KMS-11 (cell line): ENCODE measurements at regions not wholly inside any gene's neighbourhood (a gene's known extent, or its start where the extent isn't known, plus 50 kb on each side); places are given as distances from the start of the nearest gene placed in this dataset.

Experiments used
- H2AFZ ChIP-seq: fragments of 200-600 bp; sonication (generic); 2 replicates; pipeline ENCODE4 v1.6.1; 2016; ENCODE audit warnings: antibody characterized with exemption, mixed run types, low read depth
- H3K27ac ChIP-seq: fragments of 200-600 bp; sonication (generic); 2 replicates; pipeline ENCODE4 v1.6.1; 2016; ENCODE audit warnings: mild to moderate bottlenecking, mixed run types
- H3K27me3 ChIP-seq: fragments of 200-600 bp; sonication (generic); 2 replicates; pipeline ENCODE4 v1.6.1; 2017; ENCODE audit warnings: mild to moderate bottlenecking, low read depth, mixed run types, moderate library complexity; ENCODE audit not compliant: insufficient read depth
- H3K36me3 ChIP-seq: fragments of 200-600 bp; sonication (generic); 2 replicates; pipeline ENCODE4 v1.6.1; 2017; ENCODE audit warnings: mild to moderate bottlenecking, mixed run types; ENCODE audit not compliant: insufficient read depth
- H3K4me1 ChIP-seq: fragments of 200-600 bp; sonication (generic); 2 replicates; pipeline ENCODE4 v1.6.1; 2016; ENCODE audit warnings: mild to moderate bottlenecking, low read depth, mixed run types; ENCODE audit not compliant: poor library complexity, severe bottlenecking
- H3K4me2 ChIP-seq: fragments of 200-600 bp; sonication (generic); 2 replicates; pipeline ENCODE4 v1.7.0; 2016; ENCODE audit warnings: mild to moderate bottlenecking, mixed run types
- H3K4me3 ChIP-seq: fragments of 200-600 bp; sonication (generic); IDR thresholded peaks from 2 replicates; pipeline ENCODE4 v1.6.1; 2017; ENCODE audit warnings: low read depth, low read length, mixed read lengths; ENCODE audit not compliant: insufficient read depth
- H3K79me2 ChIP-seq: fragments of 200-600 bp; sonication (generic); 2 replicates; pipeline ENCODE4 v1.6.1; 2016; ENCODE audit warnings: low read depth, mixed run types; ENCODE audit not compliant: insufficient read depth
- H3K9ac ChIP-seq: fragments of 200-600 bp; sonication (generic); 2 replicates; pipeline ENCODE4 v1.6.1; 2016; ENCODE audit warnings: mild to moderate bottlenecking, mixed run types
- H4K20me1 ChIP-seq: fragments of 200-600 bp; sonication (generic); 2 replicates; pipeline ENCODE4 v1.6.1; 2016; ENCODE audit warnings: mild to moderate bottlenecking, mixed run types; ENCODE audit not compliant: insufficient read depth
- TF ChIP-seq, protein P1 (sequence below): fragments of 200-600 bp; sonication (generic); conservative IDR thresholded peaks from 2 replicates; pipeline ENCODE4 v1.6.1; 2017; ENCODE audit warnings: low read depth, mild to moderate bottlenecking, antibody characterized with exemption, low read length, moderate library complexity, mixed read lengths

DNA sequence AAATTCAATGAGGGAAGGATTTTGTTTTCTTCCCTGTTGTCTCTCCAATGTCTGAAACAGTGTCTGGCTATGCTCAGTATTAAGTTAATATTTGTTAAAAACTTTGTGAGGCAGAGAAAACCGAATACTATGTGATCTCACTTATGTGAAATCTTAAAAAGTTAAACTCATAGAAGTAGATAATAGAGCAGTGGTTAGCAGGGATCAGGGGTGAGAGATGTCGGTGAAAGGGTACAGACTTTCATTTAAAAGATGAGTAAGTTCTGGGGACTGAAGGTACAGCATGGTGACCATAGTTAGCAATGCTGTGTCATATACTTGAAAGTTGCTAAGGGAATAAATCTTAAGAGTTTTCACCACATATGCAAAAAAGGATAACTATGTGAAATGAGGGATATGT, 244.6 kb downstream of the AASDHPPT start:
- TF ChIP-seq, protein P1, sequence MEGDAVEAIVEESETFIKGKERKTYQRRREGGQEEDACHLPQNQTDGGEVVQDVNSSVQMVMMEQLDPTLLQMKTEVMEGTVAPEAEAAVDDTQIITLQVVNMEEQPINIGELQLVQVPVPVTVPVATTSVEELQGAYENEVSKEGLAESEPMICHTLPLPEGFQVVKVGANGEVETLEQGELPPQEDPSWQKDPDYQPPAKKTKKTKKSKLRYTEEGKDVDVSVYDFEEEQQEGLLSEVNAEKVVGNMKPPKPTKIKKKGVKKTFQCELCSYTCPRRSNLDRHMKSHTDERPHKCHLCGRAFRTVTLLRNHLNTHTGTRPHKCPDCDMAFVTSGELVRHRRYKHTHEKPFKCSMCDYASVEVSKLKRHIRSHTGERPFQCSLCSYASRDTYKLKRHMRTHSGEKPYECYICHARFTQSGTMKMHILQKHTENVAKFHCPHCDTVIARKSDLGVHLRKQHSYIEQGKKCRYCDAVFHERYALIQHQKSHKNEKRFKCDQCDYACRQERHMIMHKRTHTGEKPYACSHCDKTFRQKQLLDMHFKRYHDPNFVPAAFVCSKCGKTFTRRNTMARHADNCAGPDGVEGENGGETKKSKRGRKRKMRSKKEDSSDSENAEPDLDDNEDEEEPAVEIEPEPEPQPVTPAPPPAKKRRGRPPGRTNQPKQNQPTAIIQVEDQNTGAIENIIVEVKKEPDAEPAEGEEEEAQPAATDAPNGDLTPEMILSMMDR: no peak
- H3K36me3 ChIP-seq: no peaks in the 10 kb centered on the region
- no peak overlapping the region for H3K4me2 ChIP-seq
- no peak overlapping the region for H2AFZ ChIP-seq
- no peak overlapping the region for H3K4me3 ChIP-seq
- no peaks in the 10 kb centered on the region for H3K4me1 ChIP-seq
- H4K20me1 ChIP-seq: no peaks in the 10 kb centered on the region
- no peak overlapping the region for H3K27ac ChIP-seq
- H3K27me3 ChIP-seq: no peaks in the 10 kb centered on the region
- H3K9ac ChIP-seq: no peak overlapping the region
- H3K79me2 ChIP-seq: no peaks in the 10 kb centered on the region

DNA sequence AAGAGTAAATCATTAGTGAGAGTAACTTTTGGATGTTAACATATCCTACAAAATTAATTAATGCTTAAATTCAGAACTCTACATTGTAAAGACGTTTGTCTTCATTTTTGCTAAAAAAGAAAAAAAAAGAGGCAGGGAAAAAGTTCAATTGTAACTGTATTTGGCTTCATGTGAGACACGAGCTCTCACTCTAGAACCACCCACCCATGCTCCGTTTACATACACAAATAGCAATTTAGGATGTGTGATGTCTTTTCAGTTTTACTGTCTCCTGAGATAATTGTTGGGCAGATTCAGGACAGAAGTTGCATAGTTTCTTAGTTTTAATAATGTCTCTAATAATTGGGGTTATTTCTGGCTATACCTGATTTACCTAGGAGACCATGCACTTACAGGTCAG, 248.6 kb downstream of the AASDHPPT start:
- Histone ChIP-seq H3K4me2 (no peak overlapping the region), H3K36me3 (no peaks in the 10 kb centered on the region), H3K4me3 (no peak overlapping the region), H3K9ac (no peak overlapping the region), H3K4me1 (no peaks in the 10 kb centered on the region), H3K27ac (no peak overlapping the region), H3K27me3 (no peaks in the 10 kb centered on the region), H2AFZ (no peak overlapping the region), H3K79me2 (no peaks in the 10 kb centered on the region), H4K20me1 (no peaks in the 10 kb centered on the region)
- TF ChIP-seq, protein P1: no peak

DNA sequence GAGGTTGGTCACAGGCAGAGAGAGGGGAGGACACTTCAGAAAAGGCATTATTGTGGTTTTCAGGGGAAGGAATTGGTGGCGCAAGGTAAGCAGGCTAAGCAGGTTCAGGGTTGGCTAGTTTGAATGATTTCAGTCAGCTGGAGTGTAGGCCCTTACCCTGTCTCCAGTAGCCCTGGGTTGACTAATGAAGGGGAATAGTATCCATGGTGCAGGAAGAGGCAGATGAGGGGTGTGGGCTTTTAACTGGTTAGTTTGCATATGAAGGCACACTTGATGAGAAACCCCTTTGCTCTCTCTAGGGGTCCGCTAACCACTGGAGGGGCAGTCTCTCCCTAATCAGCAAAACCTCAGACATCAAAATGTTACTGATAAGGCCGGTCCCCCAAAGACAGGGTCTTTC, 249.7 kb downstream of the AASDHPPT start:
- no peaks in the 10 kb centered on the region for H4K20me1 ChIP-seq
- H3K4me3 ChIP-seq: no peak overlapping the region
- no peaks in the 10 kb centered on the region for H3K79me2 ChIP-seq
- H3K4me1 ChIP-seq: no peaks in the 10 kb centered on the region
- H3K36me3 ChIP-seq: no peaks in the 10 kb centered on the region
- no peak overlapping the region for H3K9ac ChIP-seq
- no peaks in the 10 kb centered on the region for H3K27me3 ChIP-seq
- no peak overlapping the region for H2AFZ ChIP-seq
- TF ChIP-seq, protein P1: no peak
- no peak overlapping the region for H3K4me2 ChIP-seq
- H3K27ac ChIP-seq: no peak overlapping the region

DNA sequence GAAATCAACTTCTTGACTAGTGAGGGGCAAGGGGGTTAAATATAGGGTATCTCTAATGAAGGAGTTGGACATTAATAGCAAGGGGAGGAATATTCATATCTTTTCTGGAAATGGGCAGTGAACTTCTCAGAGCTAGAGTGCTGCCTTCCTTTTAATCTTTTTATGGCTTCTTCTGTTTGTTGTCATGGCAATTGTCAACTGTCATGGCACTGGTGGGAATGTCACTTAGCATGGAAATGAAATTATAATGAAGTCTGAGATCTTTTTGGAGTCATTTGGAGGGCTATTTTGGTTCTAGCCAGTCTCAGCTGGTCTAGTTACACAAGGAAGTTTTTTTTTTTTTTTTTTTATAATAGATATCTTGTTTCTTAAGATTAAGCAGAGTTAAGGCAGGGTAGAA, 250.2 kb downstream of the AASDHPPT start:
- Histone ChIP-seq H3K27me3 (no peaks in the 10 kb centered on the region), H3K9ac (no peak overlapping the region), H4K20me1 (no peaks in the 10 kb centered on the region), H3K4me3 (no peak overlapping the region), H3K79me2 (no peaks in the 10 kb centered on the region), H3K4me1 (no peaks in the 10 kb centered on the region), H3K36me3 (no peaks in the 10 kb centered on the region), H3K4me2 (no peak overlapping the region), H3K27ac (no peak overlapping the region), H2AFZ (no peak overlapping the region)
- TF ChIP-seq, protein P1: no peak
